Activated naive CD8-positive, alpha-beta T cell treated with anti-CD3 and anti-CD28 coated beads, Interleukin-2, amount 50 U/mL, for 24 hours (primary cell): ENCODE measurements at regions not wholly inside any gene's neighbourhood (a gene's known extent, or its start where the extent isn't known, plus 50 kb on each side); places are given as distances from the start of the nearest gene placed in this dataset.
"Not testable (repeated sequence)": the region's sequence is repeated elsewhere in the genome, so short reads cannot be mapped to it uniquely, and the experiment has no call there.

Experiments
- ATAC-seq: fragments of 150-1000 bp; cut with Tn5 transposase; one replicate; pipeline ENCODE4 v1.10.0; 2021
- DNase-seq: peaks from one replicate; pipeline ENCODE4 v3.0.0; 2021
- H3K27ac Mint-ChIP-seq: one replicate; pipeline ENCODE4 v1.8.0; 2021; ENCODE audit warnings: mild to moderate bottlenecking, mixed read lengths
- H3K27me3 Mint-ChIP-seq: one replicate; pipeline ENCODE4 v1.8.0; 2021; ENCODE audit warnings: mixed read lengths
- H3K36me3 Mint-ChIP-seq: one replicate; pipeline ENCODE4 v1.8.0; 2021; ENCODE audit warnings: low read depth, mixed read lengths
- H3K4me1 Mint-ChIP-seq: one replicate; pipeline ENCODE4 v1.8.0; 2021; ENCODE audit warnings: mixed read lengths
- H3K4me3 Mint-ChIP-seq: one replicate; pipeline ENCODE4 v1.8.0; 2021; ENCODE audit warnings: mild to moderate bottlenecking, moderate library complexity, mixed read lengths
- H3K9me3 Mint-ChIP-seq: one replicate; pipeline ENCODE4 v1.8.0; 2021; ENCODE audit warnings: mixed read lengths

DNA sequence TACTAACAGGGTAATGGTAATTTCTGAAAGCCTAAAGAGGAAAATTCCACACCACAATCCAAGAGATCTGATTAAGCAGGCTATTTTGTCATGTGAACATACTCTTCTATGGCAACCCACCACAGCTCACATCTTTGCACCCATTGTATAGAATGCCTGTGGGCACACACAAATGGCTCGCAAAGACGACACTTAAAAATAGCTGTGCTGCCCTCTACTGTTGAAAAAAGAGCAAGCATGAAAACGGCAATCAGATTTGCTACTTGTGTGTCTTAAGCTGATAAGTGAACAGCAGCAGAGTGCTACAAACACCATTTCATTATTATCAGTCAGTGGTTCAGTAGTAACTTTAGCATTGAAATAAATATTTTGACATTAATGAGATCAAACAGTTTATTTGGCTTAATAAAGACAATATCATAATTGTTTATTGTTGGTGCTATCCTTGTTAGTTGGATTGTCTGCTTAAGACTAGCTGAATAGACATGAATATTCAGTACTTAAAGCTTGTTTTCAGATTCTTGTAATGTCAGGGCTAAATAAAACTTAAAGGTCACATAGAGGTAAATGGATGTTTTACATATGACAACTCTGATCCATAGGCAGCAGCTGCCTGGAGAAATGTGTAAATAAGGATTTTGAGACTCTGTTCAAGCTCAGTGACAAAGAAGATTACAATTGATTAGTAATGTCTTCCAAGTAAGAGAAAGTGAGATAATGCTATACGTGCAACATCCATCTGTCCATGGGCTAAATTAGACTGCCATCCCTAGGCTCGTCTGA is 199.1 kb downstream of the LRRN1 start:
- Mint-ChIP-seq H3K9me3 (peaks cover 4% of the 10 kb centered on the region), H3K27me3 (peaks cover 3% of the 10 kb centered on the region), H3K27ac (no peak overlapping the region), H3K36me3 (no peaks in the 10 kb centered on the region), H3K4me1 (no peaks in the 10 kb centered on the region), H3K4me3 (no peak overlapping the region)
- ATAC-seq, result no peak
- DNase-seq, result peak; percentile 14

DNA sequence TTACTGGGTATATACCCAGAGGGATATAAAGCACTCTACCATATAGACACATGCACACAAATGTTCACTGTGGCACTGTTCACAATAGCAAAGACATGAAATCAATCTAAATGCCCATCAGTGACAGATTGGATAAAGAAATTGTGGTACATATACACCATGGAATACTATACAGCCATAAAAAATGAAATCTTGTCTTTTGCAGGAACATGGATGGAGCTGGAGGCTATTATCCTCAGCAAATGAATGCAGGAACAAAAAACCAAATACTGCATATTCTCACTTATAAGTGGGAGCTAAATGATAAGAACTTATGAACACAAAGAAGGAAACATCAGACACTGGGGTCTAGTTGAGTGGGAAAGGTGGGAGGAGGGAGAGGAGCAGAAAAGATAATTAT is 200.1 kb downstream of the LRRN1 start:
- DNase-seq, H3K27ac Mint-ChIP-seq, H3K27me3 Mint-ChIP-seq, H3K9me3 Mint-ChIP-seq, H3K36me3 Mint-ChIP-seq, H3K4me1 Mint-ChIP-seq, H3K4me3 Mint-ChIP-seq, ATAC-seq: not testable (repeated sequence)

DNA sequence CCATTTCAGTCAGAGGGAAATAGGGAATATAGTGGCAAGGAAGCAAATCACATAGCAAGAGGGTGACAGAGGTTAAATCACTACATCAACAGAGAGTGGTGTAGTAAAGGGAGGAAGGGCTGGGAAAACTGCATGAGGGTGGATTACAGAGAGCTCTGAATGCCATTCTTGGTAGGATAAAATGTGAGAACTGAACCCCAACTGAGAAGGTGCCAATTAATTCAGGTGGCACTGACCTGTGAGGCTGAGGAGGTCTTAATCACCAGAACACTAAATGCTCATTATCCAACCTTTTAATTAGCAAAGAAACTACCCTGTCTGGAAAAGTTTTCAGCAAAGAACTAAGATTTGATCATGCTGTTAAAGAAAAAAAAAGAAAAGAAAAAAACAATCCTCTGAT is 202.7 kb downstream of the LRRN1 start:
- Mint-ChIP-seq H3K36me3 (no peaks in the 10 kb centered on the region), H3K4me1 (no peaks in the 10 kb centered on the region), H3K9me3 (no peaks in the 10 kb centered on the region), H3K27ac (no peak overlapping the region), H3K27me3 (no peaks in the 10 kb centered on the region), H3K4me3 (no peak overlapping the region)
- ATAC-seq (no peak), DNase-seq (no peak)

DNA sequence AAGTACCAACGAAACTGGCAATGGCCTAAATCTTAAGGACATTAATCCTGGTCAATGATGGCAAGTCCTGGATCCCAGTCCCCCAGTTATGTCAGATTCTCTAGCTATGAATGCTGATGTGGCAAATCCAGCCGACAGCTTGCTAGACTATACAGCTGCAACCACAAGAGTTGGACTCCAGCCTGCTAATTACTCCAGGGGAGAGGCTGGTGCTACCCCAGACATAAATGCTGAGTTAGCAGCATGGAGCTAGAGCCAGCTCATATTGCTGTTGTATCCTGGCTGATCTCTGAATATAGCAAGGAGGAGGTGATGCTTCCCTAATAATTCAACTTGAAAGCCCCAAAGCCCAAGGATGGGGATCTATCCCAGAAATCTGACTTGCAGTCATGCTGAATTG is 207.1 kb downstream of the LRRN1 start:
- H3K27me3 Mint-ChIP-seq, result no peaks in the 10 kb centered on the region
- ATAC-seq (no peak), DNase-seq (no peak)
- H3K9me3 Mint-ChIP-seq, result no peaks in the 10 kb centered on the region
- H3K36me3 Mint-ChIP-seq, result no peaks in the 10 kb centered on the region
- no peak overlapping the region for H3K27ac Mint-ChIP-seq
- H3K4me1 Mint-ChIP-seq, result no peaks in the 10 kb centered on the region
- H3K4me3 Mint-ChIP-seq, result no peak overlapping the region

DNA sequence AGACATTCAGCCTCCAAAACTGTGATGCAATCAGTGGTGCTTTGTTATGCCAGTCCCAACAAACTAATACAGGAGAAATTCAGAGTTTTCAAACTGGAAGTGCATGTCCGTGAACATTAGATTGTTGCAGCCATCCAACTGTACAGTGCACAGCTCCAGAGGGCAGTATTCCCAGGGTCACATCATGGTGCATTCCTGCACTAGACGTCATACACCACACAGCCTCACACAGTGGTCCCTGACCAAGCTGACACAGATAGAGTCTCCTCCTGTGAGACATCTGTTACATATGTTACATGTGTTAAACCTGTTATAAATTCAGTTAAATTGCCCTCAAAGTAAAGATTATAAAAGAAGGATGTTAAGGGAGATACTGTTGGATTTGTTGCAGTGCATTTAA is 209.0 kb downstream of the LRRN1 start:
- no peaks in the 10 kb centered on the region for H3K9me3 Mint-ChIP-seq
- DNase-seq (no peak), ATAC-seq (no peak)
- no peaks in the 10 kb centered on the region for H3K36me3 Mint-ChIP-seq
- H3K27ac Mint-ChIP-seq, result no peak overlapping the region
- no peaks in the 10 kb centered on the region for H3K4me1 Mint-ChIP-seq
- no peak overlapping the region for H3K4me3 Mint-ChIP-seq
- H3K27me3 Mint-ChIP-seq, result no peaks in the 10 kb centered on the region

DNA sequence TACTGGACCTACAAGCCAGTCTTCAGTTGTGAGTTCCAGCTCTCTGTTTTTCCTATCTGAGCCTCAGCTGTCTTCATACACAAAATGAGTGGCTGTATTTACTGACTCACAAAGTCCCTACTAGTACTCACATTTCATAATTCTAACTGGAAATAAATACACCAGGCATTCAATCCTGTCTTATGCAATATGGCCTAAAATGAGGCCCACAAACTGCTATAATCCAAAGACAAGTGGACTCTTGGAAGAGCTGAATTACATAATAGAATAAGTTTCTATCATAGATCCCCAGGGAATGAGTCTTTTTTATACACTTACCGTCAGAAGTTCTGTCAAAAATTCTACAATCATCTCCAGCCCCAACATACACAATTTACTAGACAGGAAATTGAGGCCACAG is 211.9 kb downstream of the LRRN1 start:
- H3K27me3 Mint-ChIP-seq, result no peaks in the 10 kb centered on the region

DNA sequence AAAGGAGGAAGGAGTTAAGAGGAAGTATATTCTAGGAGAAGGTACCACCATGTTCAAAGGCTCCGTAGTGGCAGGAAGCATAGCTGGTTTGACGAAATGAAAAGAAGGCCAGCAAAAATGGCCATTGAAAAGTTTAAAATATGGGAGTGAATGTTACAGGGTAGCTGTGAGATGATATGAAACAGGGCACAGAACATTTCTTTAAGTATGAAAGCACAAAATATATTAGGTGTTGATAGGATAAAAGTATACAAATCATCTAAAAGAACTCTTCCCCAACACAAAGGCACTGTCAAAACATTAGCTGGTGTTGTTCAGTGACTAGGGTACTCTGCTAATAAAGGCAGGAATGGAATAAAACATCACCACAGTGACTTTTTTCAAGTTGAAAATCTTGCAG is 216.2 kb downstream of the LRRN1 start:
- H3K27ac Mint-ChIP-seq, result no peak overlapping the region
- no peaks in the 10 kb centered on the region for H3K4me1 Mint-ChIP-seq
- H3K4me3 Mint-ChIP-seq, result no peak overlapping the region
- ATAC-seq, result no peak
- H3K36me3 Mint-ChIP-seq, result no peaks in the 10 kb centered on the region
- H3K27me3 Mint-ChIP-seq, result no peaks in the 10 kb centered on the region
- no peak for DNase-seq
- no peaks in the 10 kb centered on the region for H3K9me3 Mint-ChIP-seq

More for the DNA sequence above, 211.9 kb downstream of the LRRN1 start:
- no peaks in the 10 kb centered on the region for H3K9me3 Mint-ChIP-seq
- no peak overlapping the region for H3K27ac Mint-ChIP-seq
- no peak for DNase-seq
- no peaks in the 10 kb centered on the region for H3K4me1 Mint-ChIP-seq
- H3K36me3 Mint-ChIP-seq, result no peaks in the 10 kb centered on the region
- no peak overlapping the region for H3K4me3 Mint-ChIP-seq
- ATAC-seq, result no peak

DNA sequence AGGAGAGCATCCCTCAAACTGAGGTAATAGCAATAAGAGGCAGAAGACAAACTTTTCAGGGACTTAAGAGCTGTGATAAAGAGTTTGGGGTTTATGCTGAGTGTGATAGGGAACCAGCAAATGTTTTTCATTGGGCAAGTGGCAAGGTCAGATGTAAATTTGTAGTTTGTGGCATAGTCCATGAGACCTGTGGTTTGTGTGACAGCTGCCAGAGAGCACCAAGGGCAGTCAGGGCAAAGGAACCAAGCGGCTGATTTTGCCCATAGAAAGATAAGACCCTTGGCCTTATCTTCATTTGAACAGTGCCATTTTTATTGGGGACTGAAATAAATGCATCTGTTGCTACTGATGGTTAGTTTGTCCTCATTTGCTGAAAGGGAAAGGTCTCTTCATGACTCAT is 220.3 kb downstream of the LRRN1 start:
- no peak for DNase-seq
- no peak for ATAC-seq
- Mint-ChIP-seq H3K4me3 (no peak overlapping the region), H3K9me3 (no peaks in the 10 kb centered on the region), H3K36me3 (no peaks in the 10 kb centered on the region), H3K27ac (no peak overlapping the region), H3K4me1 (no peaks in the 10 kb centered on the region), H3K27me3 (no peaks in the 10 kb centered on the region)

DNA sequence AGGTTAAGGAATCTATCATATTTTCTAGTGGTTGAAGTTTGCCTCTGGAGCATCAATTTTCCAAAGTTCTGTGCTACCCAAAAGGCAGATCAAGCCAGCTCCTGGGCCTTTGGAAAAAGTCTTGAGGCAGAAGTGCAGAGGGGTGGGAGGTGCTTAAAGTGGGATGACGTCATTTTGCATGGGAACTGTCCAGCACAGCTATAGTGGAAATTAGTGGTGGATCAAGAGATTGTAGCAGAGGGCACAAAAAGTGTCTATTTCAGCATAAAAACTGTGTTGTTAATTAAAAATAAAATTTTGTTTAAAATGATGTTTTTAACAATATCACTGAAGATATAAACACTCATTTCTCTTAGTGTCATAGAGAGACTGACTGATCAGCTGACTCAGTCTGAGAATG is 221.9 kb downstream of the LRRN1 start:
- Mint-ChIP-seq H3K27ac (no peak overlapping the region), H3K4me1 (no peaks in the 10 kb centered on the region), H3K36me3 (no peaks in the 10 kb centered on the region), H3K9me3 (no peaks in the 10 kb centered on the region), H3K27me3 (no peaks in the 10 kb centered on the region), H3K4me3 (no peak overlapping the region)
- no peak for DNase-seq
- ATAC-seq, result no peak

DNA sequence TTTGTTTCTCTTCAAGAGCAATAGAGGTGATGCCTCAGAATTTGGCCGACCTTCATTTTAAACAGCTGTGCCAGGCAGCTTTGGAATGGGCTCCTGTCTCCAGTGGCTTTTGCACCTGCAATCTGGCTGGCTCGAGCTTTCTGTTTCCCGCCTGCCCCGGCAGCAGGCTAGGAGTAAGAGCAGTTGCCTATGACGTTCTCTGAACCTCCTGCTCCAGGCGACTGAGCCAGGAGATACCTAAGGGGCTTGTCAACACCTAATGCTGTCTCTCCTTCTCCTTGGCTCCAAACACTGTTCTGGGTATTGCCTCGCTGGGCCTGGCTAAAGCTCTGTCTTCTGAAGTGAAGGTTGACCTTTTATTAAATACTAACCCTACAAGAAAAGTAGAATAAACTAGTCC is 229.9 kb downstream of the LRRN1 start:
- Mint-ChIP-seq H3K4me1 (no peaks in the 10 kb centered on the region), H3K36me3 (no peaks in the 10 kb centered on the region), H3K9me3 (no peaks in the 10 kb centered on the region), H3K27ac (no peak overlapping the region), H3K27me3 (no peaks in the 10 kb centered on the region), H3K4me3 (no peak overlapping the region)
- DNase-seq (no peak), ATAC-seq (no peak)

DNA sequence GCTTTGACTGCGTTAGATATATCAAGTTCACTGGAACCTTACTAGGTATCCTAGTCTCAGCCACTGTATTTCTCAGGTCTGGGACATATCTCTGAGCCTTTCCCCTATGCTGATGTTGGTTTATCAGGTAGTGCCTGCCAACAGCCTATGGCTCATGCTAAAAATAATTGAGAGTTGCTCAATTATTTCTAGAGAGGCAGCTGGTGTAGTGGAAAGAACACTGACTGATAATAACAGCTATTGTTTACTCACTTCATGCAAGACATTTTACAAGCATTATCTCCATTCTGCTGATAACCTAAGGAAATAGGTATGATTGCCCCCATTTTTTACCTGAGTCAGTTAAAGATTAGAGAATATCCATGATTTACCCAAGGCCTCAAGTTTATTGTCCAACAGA is 231.4 kb downstream of the LRRN1 start:
- H3K4me3 Mint-ChIP-seq, result no peak overlapping the region
- no peaks in the 10 kb centered on the region for H3K9me3 Mint-ChIP-seq
- no peaks in the 10 kb centered on the region for H3K27me3 Mint-ChIP-seq
- DNase-seq, result no peak
- H3K36me3 Mint-ChIP-seq, result no peaks in the 10 kb centered on the region
- no peak for ATAC-seq
- no peak overlapping the region for H3K27ac Mint-ChIP-seq
- no peaks in the 10 kb centered on the region for H3K4me1 Mint-ChIP-seq

DNA sequence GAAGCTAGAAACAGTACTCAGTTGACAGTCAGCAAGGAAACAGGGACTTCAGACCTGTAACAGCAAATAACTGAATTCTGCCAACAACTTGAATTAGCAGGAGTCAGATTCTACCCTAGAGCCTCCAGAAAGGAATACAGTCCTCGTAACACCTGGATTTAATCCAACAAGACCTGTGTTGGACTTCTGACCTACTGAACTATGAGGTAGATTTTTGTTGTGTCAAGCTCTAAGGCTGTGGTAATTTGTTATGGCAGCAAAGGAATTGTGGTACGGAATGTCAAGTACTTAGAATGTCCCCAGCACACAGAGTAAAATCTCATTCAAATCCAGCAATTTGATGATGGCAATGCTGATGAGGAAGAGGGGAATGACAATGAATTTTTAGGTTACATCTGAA is 234.1 kb downstream of the LRRN1 start:
- H3K4me3 Mint-ChIP-seq, result no peak overlapping the region
- DNase-seq, result no peak
- no peaks in the 10 kb centered on the region for H3K36me3 Mint-ChIP-seq
- no peaks in the 10 kb centered on the region for H3K9me3 Mint-ChIP-seq
- no peak overlapping the region for H3K27ac Mint-ChIP-seq
- no peaks in the 10 kb centered on the region for H3K27me3 Mint-ChIP-seq
- ATAC-seq, result no peak
- no peaks in the 10 kb centered on the region for H3K4me1 Mint-ChIP-seq

DNA sequence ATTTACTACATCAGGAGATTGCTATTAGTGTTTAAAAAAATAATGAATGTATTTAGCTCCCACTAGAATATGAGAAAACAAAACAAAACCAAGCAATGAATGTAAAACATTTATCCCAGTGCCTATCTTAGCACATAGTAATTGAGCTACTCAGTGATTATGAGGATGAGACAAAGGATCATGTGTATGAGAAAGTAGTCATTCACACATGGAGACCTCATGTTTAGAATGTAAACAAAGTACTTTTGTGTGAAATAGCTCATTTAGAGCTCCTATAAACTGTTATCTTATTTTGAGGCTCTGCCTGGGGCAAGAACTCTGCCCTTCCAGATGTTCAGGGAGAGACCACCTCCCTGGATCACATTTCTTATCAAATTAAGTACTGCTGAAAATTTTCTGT is 236.8 kb downstream of the LRRN1 start:
- DNase-seq (no peak), ATAC-seq (no peak)
- H3K36me3 Mint-ChIP-seq, result no peaks in the 10 kb centered on the region
- H3K27me3 Mint-ChIP-seq, result no peaks in the 10 kb centered on the region
- no peaks in the 10 kb centered on the region for H3K9me3 Mint-ChIP-seq
- no peak overlapping the region for H3K27ac Mint-ChIP-seq
- no peak overlapping the region for H3K4me3 Mint-ChIP-seq
- no peaks in the 10 kb centered on the region for H3K4me1 Mint-ChIP-seq

DNA sequence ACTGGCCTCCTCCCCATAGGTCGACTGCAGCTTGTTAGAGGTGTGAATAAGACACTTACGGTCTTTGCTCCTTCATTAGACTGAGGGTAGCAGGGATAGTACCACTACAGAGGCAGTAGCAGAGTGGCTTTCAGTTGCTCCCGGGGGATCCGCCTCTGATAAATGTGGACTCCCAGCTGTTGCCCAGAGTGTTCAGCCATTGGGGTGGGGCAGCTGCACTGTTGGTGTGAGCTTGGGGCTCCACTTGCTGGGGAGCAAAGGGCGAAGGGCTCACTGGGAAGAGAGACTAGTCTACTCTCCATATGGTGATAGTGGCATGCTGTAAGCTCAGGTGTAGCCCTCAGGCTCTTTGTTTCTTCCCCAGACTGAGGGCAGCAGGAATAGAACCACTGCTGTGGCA is 239.1 kb downstream of the LRRN1 start:
- no peak overlapping the region for H3K27ac Mint-ChIP-seq
- ATAC-seq (no peak), DNase-seq (no peak)
- no peaks in the 10 kb centered on the region for H3K4me1 Mint-ChIP-seq
- H3K4me3 Mint-ChIP-seq, result no peak overlapping the region
- H3K9me3 Mint-ChIP-seq, result no peaks in the 10 kb centered on the region
- no peaks in the 10 kb centered on the region for H3K27me3 Mint-ChIP-seq
- H3K36me3 Mint-ChIP-seq, result no peaks in the 10 kb centered on the region

DNA sequence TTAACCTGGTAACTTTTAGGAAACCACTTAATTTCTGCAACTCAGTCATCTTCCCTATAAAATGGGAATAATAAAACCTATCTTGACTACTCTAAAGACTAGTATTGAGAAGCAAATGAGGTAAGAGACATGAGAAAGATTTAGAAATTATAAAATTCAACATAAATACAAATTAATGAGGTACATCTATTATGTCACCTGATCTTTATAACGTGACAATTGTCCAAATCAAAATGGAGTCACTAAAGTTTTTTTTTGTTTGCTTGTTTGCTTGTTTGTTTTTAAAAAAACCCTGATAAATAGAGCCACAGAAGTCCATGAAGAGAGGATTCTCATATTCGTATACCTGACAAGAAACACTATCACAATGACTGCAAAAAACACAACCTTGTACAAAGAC is 242.8 kb downstream of the LRRN1 start:
- Mint-ChIP-seq H3K27ac (no peak overlapping the region), H3K4me3 (no peak overlapping the region), H3K27me3 (no peaks in the 10 kb centered on the region), H3K4me1 (no peaks in the 10 kb centered on the region), H3K36me3 (no peaks in the 10 kb centered on the region), H3K9me3 (no peaks in the 10 kb centered on the region)
- no peak for DNase-seq
- no peak for ATAC-seq

DNA sequence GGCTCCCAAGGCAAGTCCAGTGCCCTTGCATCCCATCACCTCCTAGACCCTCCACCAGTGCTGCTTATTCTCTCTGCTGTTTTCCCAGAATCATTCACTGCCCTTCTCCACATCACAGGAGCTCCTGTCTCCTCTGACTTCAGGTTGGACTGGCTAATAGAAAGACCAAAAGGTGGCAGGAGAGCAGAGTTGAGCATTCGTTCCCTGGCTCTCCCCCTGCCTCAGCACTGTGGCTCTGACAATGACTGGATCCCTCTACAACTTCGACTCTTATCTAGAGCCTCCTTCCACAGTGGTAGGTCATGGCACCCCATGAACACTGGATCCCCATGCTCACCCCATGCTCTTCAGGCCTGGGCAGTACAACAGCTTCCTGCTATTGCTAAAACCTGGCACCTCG is 243.6 kb downstream of the LRRN1 start:
- no peak overlapping the region for H3K4me3 Mint-ChIP-seq

More for the DNA sequence above, 243.6 kb downstream of the LRRN1 start:
- Mint-ChIP-seq H3K9me3 (no peaks in the 10 kb centered on the region), H3K27ac (no peak overlapping the region), H3K27me3 (no peaks in the 10 kb centered on the region), H3K36me3 (no peaks in the 10 kb centered on the region), H3K4me1 (no peaks in the 10 kb centered on the region)
- no peak for ATAC-seq
- DNase-seq, result no peak
